A549 (cell line): ENCODE measurements at regions not wholly inside any gene's neighbourhood (a gene's known extent, or its start where the extent isn't known, plus 50 kb on each side); places are given as distances from the start of the nearest gene placed in this dataset.

ENCODE experiments used
- ATAC-seq, 2 experiments: fragments of 200-7000 bp in 1 of 2; fragments of >200 bp in 1 of 2; cut with Nextera tagmentation in 1 of 2; cut with Tn5 transposase in 1 of 2; 3 replicates each; pipeline versions ENCODE4 v1.8.0 to v1.9.1; 2018 to 2020; ENCODE audit warnings: mild to moderate bottlenecking in 1 of 2, moderate library complexity in 1 of 2
- CTCF ChIA-PET: fragments of 300-600 bp; sonication (Branson Sonifier 250); formaldehyde crosslinking; extraction: SDS; loops from one replicate; lab custom pipeline; 2021; ENCODE audit warnings: antibody characterized with exemption, inconsistent platforms; lab: Yijun Ruan, JAX
- POLR2A ChIA-PET: fragments of 350-600 bp; formaldehyde crosslinking; extraction: SDS; loops from one replicate; lab custom pipeline; 2021; ENCODE audit warnings: antibody characterized with exemption, inconsistent platforms; lab: Yijun Ruan, JAX
- DNase-seq, 2 experiments: peaks; one replicate each; pipeline versions ENCODE4 v3.0.0 to v3.0.0-alpha.2; 2011 to 2016; ENCODE audit warnings: low read depth in 1 of 2, low spot score in 1 of 2
- FAIRE-seq: peaks from 2 replicates; lab custom pipeline; 2011; peaks lifted over from hg19 to GRCh38; lab: Jason Lieb, UNC
- H3K27ac ChIP-seq, 2 experiments: fragments of >200 bp; sonication (Bioruptor Twin); formaldehyde crosslinking; 3 replicates each; pipeline ENCODE4 v1.5.1; 2016 to 2017
- H3K4me1 ChIP-seq: fragments of >200 bp; sonication (Bioruptor Twin); formaldehyde crosslinking; 3 replicates; pipeline ENCODE4 v1.6.1; 2016
- H3K4me2 ChIP-seq: fragments of >200 bp; sonication (Bioruptor Twin); formaldehyde crosslinking; 3 replicates; pipeline ENCODE4 v1.6.1; 2016
- H3K4me3 ChIP-seq: fragments of >200 bp; sonication (Bioruptor Twin); formaldehyde crosslinking; 3 replicates; pipeline ENCODE4 v1.5.1; 2016
- H3K9me3 ChIP-seq: fragments of >200 bp; sonication (Bioruptor Twin); formaldehyde crosslinking; 3 replicates; pipeline ENCODE4 v1.6.1; 2016
- CBX2 ChIP-seq: fragments of 200-600 bp; sonication (generic); IDR thresholded peaks from 2 replicates; pipeline ENCODE4 v1.6.1; 2016; ENCODE audit warnings: low read depth, mild to moderate bottlenecking, borderline replicate concordance
- CBX8 ChIP-seq: fragments of 200-600 bp; sonication (generic); IDR thresholded peaks from 2 replicates; pipeline ENCODE4 v1.6.1; 2016
- CEBPB ChIP-seq, 2 experiments: fragments of >200 bp in 1 of 2; sonication (Bioruptor Twin) in 1 of 2; formaldehyde crosslinking in 1 of 2; IDR thresholded peaks; 2 replicates each; pipeline ENCODE4 v1.6.1; 2012 to 2016
- CHD4 ChIP-seq: fragments of 200-600 bp; sonication (generic); IDR thresholded peaks from 2 replicates; pipeline ENCODE4 v1.6.1; 2016; ENCODE audit warnings: antibody characterized with exemption, mild to moderate bottlenecking, borderline replicate concordance
- EHMT2 ChIP-seq: fragments of 200-600 bp; sonication (generic); IDR thresholded peaks from 2 replicates; pipeline ENCODE4 v1.6.1; 2016; ENCODE audit warnings: antibody characterized with exemption, low read depth, mild to moderate bottlenecking, moderate library complexity
- FOSL2 ChIP-seq, 2 experiments: fragments of 450-650 bp in 1 of 2; fragments of >200 bp in 1 of 2; sonication (Bioruptor Twin) in 1 of 2; formaldehyde crosslinking; IDR thresholded peaks; 2 replicates each; pipeline versions ENCODE4 v1.5.0 to v1.6.1; 2016 to 2020; ENCODE audit warnings: mild to moderate bottlenecking in 1 of 2, moderate library complexity in 1 of 2
- HEYL ChIP-seq: fragments of 250-450 bp; sonication (Bioruptor Pico); IDR thresholded peaks from 2 replicates; pipeline ENCODE4 v1.8.0; 2021; ENCODE audit warnings: mild to moderate bottlenecking, moderate library complexity
- HOXB13 ChIP-seq: fragments of 250-450 bp; sonication (Bioruptor Pico); IDR thresholded peaks from 2 replicates; pipeline ENCODE4 v1.5.0; 2020; ENCODE audit warnings: low read depth, mild to moderate bottlenecking, moderate library complexity
- JUN ChIP-seq, 2 experiments: fragments of >200 bp; sonication (Bioruptor Twin); formaldehyde crosslinking; IDR thresholded peaks; 2 replicates in 1 of 2; 3 replicates in 1 of 2; pipeline ENCODE4 v1.6.1; 2016 to 2017
- JUNB ChIP-seq: fragments of >200 bp; sonication (Bioruptor Twin); formaldehyde crosslinking; IDR thresholded peaks from 2 replicates; pipeline ENCODE4 v1.6.1; 2016
- MAFK ChIP-seq: fragments of 450-650 bp; IDR thresholded peaks from 2 replicates; pipeline ENCODE4 v1.6.1; 2014; ENCODE audit not compliant: partially characterized antibody
- MYC ChIP-seq: IDR thresholded peaks from 2 replicates; pipeline ENCODE4 v1.6.1; 2012; ENCODE audit warnings: mild to moderate bottlenecking, inconsistent platforms, low read length, improper control_type of control experiment, borderline replicate concordance
- NPAS2 ChIP-seq: fragments of 250-450 bp; sonication (Bioruptor Pico); IDR thresholded peaks from 2 replicates; pipeline ENCODE4 v1.8.0; 2022; ENCODE audit warnings: mild to moderate bottlenecking, moderate library complexity, borderline replicate concordance
- NR3C1 ChIP-seq: fragments of >200 bp; sonication (Bioruptor Twin); formaldehyde crosslinking; IDR thresholded peaks from 3 replicates; pipeline ENCODE4 v1.6.1; 2017
- PHF8 ChIP-seq: fragments of 200-600 bp; sonication (generic); IDR thresholded peaks from 2 replicates; pipeline ENCODE4 v1.6.1; 2016; ENCODE audit warnings: low read depth, mild to moderate bottlenecking, antibody characterized with exemption, moderate library complexity, borderline replicate concordance
- RAD21 ChIP-seq, 2 experiments: fragments of >200 bp in 1 of 2; sonication (Bioruptor Twin) in 1 of 2; formaldehyde crosslinking in 1 of 2; IDR thresholded peaks in 1 of 2; conservative IDR thresholded peaks in 1 of 2; 2 replicates in 1 of 2; 3 replicates in 1 of 2; pipeline ENCODE4 v1.6.1; 2012 to 2018; ENCODE audit warnings: inconsistent platforms in 1 of 2
- RFX5 ChIP-seq: fragments of 450-650 bp; IDR thresholded peaks from 2 replicates; pipeline ENCODE4 v1.7.1; 2014; ENCODE audit warnings: antibody characterized with exemption, mild to moderate bottlenecking, moderate library complexity
- SMC3 ChIP-seq: fragments of >200 bp; sonication (Bioruptor Twin); formaldehyde crosslinking; IDR thresholded peaks from 3 replicates; pipeline ENCODE4 v1.6.1; 2018; ENCODE audit warnings: inconsistent platforms
- TP53 ChIP-seq: fragments of 250-450 bp; sonication (Bioruptor Pico); IDR thresholded peaks from 2 replicates; pipeline ENCODE4 v1.5.0; 2021; ENCODE audit warnings: mild to moderate bottlenecking, moderate library complexity
- WGBS: methylation state at CpG from one replicate; pipeline ENCODE4 v1.1.6; 2017; ENCODE audit errors: missing lambda C conversion rate; 5-methylcytosine and 5-hydroxymethylcytosine counted together
- TF ChIP-seq, protein P1 (sequence below): fragments of >200 bp; sonication (Bioruptor Twin); formaldehyde crosslinking; IDR thresholded peaks from 3 replicates; pipeline ENCODE4 v1.6.1; 2016
- TF ChIP-seq, protein P2 (sequence below): fragments of 200-600 bp; sonication (generic); IDR thresholded peaks from 2 replicates; pipeline ENCODE4 v1.6.1; 2016; ENCODE audit warnings: antibody characterized with exemption, mild to moderate bottlenecking, moderate library complexity
- TF ChIP-seq, protein P3 (sequence below): fragments of 250-450 bp; sonication (Bioruptor Pico); IDR thresholded peaks from 2 replicates; pipeline ENCODE4 v1.5.0; 2020; ENCODE audit warnings: low read depth, mild to moderate bottlenecking, moderate library complexity

DNA sequence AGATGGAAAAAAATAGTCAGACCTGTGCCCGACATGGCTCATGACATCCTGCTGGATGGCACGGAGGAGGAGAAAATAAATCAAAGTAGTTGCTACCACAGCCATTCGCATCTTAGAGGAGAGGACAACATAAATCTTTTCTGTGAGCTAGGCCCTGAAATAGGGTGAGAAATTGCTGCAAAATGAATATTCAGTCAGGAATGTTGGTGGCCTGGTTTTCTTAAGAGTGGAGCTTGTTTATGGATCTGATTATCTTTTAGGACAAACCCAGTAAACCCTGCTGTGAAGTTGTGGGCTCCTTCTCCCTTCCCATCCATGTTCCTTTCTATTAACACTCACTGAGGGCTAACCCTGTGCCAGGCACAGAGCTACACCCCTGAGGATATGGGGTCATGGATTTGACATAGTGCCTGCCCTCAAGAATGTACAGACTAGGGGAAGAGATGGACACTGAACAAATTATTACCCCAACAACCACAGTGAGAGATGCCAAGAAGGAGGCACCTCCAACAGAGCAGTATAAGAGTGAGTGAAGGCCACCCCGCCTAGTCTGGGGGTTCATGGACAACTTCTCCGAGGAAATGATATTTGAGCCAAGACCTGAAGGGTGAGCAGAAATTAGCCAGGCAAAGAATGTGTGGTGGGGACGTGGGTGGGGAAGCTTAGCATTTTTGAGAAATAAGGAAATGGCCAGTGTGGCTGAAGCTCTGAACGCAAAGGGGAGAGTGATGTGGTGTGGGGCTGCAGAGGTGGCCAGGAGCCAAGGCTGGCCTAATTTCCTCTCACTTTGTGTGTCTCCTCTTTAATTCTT is 68.9 kb upstream of the ARL8B start:
- H3K9me3 ChIP-seq = no peaks in the 10 kb centered on the region
- ChIA-PET POLR2A (no interaction called here), CTCF (interaction anchor here (0.9 to 9.4 kb wide), 8 partner anchors 12 to 397 kb away, joined by 3 to 92 read pairs (median 16); partner anchors contain the start of gene BHLHE40)
- peaks cover 10% of the 10 kb centered on the region; the same call in 2 of the 3 replicates for H3K4me1 ChIP-seq
- no peak overlapping the region for H3K4me3 ChIP-seq
- peak overlapping the region in 1 of 2 experiments; percentile 45; a peak in 2 of 6 replicates for H3K27ac ChIP-seq
- no peak for FAIRE-seq
- ATAC-seq = no peak
- TF ChIP-seq PHF8 = no peak
- TF ChIP-seq RFX5 = no peak
- TF ChIP-seq, protein P1, sequence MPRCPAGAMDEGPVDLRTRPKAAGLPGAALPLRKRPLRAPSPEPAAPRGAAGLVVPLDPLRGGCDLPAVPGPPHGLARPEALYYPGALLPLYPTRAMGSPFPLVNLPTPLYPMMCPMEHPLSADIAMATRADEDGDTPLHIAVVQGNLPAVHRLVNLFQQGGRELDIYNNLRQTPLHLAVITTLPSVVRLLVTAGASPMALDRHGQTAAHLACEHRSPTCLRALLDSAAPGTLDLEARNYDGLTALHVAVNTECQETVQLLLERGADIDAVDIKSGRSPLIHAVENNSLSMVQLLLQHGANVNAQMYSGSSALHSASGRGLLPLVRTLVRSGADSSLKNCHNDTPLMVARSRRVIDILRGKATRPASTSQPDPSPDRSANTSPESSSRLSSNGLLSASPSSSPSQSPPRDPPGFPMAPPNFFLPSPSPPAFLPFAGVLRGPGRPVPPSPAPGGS = no peak
- TF ChIP-seq HOXB13 (CRISPR knock-in tag) = no peak
- TF ChIP-seq CEBPB (IDR thresholded peaks at IDR 0.05) = no peak
- TF ChIP-seq, protein P2, sequence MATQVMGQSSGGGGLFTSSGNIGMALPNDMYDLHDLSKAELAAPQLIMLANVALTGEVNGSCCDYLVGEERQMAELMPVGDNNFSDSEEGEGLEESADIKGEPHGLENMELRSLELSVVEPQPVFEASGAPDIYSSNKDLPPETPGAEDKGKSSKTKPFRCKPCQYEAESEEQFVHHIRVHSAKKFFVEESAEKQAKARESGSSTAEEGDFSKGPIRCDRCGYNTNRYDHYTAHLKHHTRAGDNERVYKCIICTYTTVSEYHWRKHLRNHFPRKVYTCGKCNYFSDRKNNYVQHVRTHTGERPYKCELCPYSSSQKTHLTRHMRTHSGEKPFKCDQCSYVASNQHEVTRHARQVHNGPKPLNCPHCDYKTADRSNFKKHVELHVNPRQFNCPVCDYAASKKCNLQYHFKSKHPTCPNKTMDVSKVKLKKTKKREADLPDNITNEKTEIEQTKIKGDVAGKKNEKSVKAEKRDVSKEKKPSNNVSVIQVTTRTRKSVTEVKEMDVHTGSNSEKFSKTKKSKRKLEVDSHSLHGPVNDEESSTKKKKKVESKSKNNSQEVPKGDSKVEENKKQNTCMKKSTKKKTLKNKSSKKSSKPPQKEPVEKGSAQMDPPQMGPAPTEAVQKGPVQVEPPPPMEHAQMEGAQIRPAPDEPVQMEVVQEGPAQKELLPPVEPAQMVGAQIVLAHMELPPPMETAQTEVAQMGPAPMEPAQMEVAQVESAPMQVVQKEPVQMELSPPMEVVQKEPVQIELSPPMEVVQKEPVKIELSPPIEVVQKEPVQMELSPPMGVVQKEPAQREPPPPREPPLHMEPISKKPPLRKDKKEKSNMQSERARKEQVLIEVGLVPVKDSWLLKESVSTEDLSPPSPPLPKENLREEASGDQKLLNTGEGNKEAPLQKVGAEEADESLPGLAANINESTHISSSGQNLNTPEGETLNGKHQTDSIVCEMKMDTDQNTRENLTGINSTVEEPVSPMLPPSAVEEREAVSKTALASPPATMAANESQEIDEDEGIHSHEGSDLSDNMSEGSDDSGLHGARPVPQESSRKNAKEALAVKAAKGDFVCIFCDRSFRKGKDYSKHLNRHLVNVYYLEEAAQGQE = no peak
- no peak for TF ChIP-seq TP53 (CRISPR knock-in tag)
- TF ChIP-seq RAD21 (conservative IDR thresholded peaks at IDR 0.05 in 1 of 2, IDR thresholded peaks at IDR 0.05 in 1 of 2) = no peak
- no peak for TF ChIP-seq MYC
- no peak for TF ChIP-seq FOSL2 (IDR thresholded peaks at IDR 0.05)
- TF ChIP-seq FOSL2 (CRISPR knock-in tag; IDR thresholded peaks at IDR 0.05) = no peak
- TF ChIP-seq HEYL (CRISPR knock-in tag) = no peak
- no peak for TF ChIP-seq MAFK
- TF ChIP-seq NPAS2 (CRISPR knock-in tag) = no peak
- TF ChIP-seq CHD4 = no peak
- no peak for TF ChIP-seq EHMT2
- no peak for TF ChIP-seq NR3C1
- no peak overlapping the region for H3K4me2 ChIP-seq
- 89% methylated on average over 7 of the region's 7 CpGs for WGBS
- DNase-seq = no peak

DNA sequence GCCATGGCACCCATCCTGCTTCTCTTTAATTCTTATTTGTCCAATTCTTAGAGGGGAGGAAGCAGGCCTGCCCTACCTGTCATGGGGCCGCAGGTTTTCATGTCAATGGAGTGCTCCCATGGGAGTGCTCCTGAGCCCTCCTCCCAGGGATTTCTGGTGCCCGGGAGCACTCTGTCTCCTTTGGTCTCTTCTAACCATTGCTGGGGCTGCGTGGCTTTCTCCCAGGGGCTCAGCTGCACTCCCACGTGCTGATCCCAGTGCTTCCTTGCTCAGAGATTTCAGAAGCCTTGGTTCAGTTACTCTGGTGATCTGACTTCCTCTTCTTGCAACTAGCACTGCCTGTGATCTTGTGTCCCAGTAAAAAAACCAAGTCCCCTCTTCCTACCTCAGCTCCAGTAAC is 68.0 kb upstream of the ARL8B start:
- POLR2A ChIA-PET = no interaction called here
- ATAC-seq = no peak

More for the DNA sequence above, 68.0 kb upstream of the ARL8B start:
- Histone ChIP-seq H3K9me3 (no peaks in the 10 kb centered on the region), H3K4me3 (no peak overlapping the region), H3K4me2 (no peak overlapping the region), H3K27ac (peak overlapping the region in 1 of 2 experiments; percentile 27; a peak in 1 of 6 replicates), H3K4me1 (peaks cover 16% of the 10 kb centered on the region; the same call in 2 of the 3 replicates)
- CTCF ChIA-PET = interaction anchor here (1.0 to 9.4 kb wide), 9 partner anchors 13 to 398 kb away, joined by 3 to 92 read pairs (median 9); partner anchors contain the start of gene BHLHE40
- FAIRE-seq (no peak), DNase-seq (no peak)
- TF ChIP-seq, protein P2 = no peak
- TF ChIP-seq CBX2 (no peak), SMC3 (no peak), JUNB (no peak), HOXB13 (CRISPR knock-in tag) (no peak), FOSL2 (IDR thresholded peaks at IDR 0.05) (no peak), FOSL2 (CRISPR knock-in tag; IDR thresholded peaks at IDR 0.05) (no peak), MAFK (no peak), JUN (IDR thresholded peaks at IDR 0.05) (no peak), CBX8 (no peak)
- TF ChIP-seq, protein P3, sequence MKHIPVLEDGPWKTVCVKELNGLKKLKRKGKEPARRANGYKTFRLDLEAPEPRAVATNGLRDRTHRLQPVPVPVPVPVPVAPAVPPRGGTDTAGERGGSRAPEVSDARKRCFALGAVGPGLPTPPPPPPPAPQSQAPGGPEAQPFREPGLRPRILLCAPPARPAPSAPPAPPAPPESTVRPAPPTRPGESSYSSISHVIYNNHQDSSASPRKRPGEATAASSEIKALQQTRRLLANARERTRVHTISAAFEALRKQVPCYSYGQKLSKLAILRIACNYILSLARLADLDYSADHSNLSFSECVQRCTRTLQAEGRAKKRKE (CRISPR knock-in tag) = no peak
- WGBS = 83% methylated on average over 4 of the region's 4 CpGs
